HL-60 (cell line): ENCODE measurements at regions not wholly inside any gene's neighbourhood (a gene's known extent, or its start where the extent isn't known, plus 50 kb on each side); places are given as distances from the start of the nearest gene placed in this dataset.

Experiments used
- DNase-seq, 2 experiments: peaks; one replicate each; pipeline ENCODE4 v3.0.0-alpha.2; 2010 to 2020; ENCODE audit warnings: low read depth in 1 of 2, low spot score in 1 of 2
- H3K27ac ChIP-seq: fragments of 250-450 bp; sonication (Bioruptor Pico); replicated peaks from 2 replicates; pipeline ENCODE4 v1.5.1; 2020; ENCODE audit warnings: mild to moderate bottlenecking, moderate library complexity
- H3K27me3 ChIP-seq: fragments of 250-450 bp; sonication (Bioruptor Pico); 2 replicates; pipeline ENCODE4 v1.5.1; 2021; ENCODE audit warnings: mild to moderate bottlenecking, moderate library complexity; ENCODE audit not compliant: insufficient read depth, poor library complexity, severe bottlenecking
- H3K4me3 ChIP-seq: replicated peaks from 2 replicates; pipeline ENCODE4 v1.5.1; 2011; ENCODE audit warnings: mild to moderate bottlenecking, control low read depth, low read length; ENCODE audit not compliant: insufficient read depth
- GABPA ChIP-seq: IDR thresholded peaks from 2 replicates; pipeline ENCODE4 v1.6.1; 2012; ENCODE audit warnings: low read depth
- POLR2AphosphoS5 ChIP-seq: IDR thresholded peaks from 2 replicates; pipeline ENCODE4 v1.6.1; 2012; ENCODE audit warnings: low read depth
- REST ChIP-seq: IDR thresholded peaks from 2 replicates; pipeline ENCODE4 v1.6.1; 2012; ENCODE audit warnings: low read depth; ENCODE audit not compliant: insufficient replicate concordance
- SPI1 ChIP-seq: IDR thresholded peaks from 2 replicates; pipeline ENCODE4 v1.6.1; 2012; ENCODE audit warnings: low read depth, mild to moderate bottlenecking, borderline replicate concordance
- TF ChIP-seq, protein P1 (sequence below): IDR thresholded peaks from one replicate; pipeline ENCODE4 v1.5.1; 2011; ENCODE audit warnings: low read length, control low read depth, inconsistent platforms; ENCODE audit not compliant: insufficient read depth

GRCh38 chr13:39892721-39893685 is 237.5 kb downstream of the COG6 start:
- H3K4me3 ChIP-seq, result no peak overlapping the region
- H3K27me3 ChIP-seq, result peaks cover 12% of the 10 kb centered on the region
- TF ChIP-seq GABPA (no peak), SPI1 (no peak), REST (no peak), POLR2AphosphoS5 (no peak)
- TF ChIP-seq, protein P1, sequence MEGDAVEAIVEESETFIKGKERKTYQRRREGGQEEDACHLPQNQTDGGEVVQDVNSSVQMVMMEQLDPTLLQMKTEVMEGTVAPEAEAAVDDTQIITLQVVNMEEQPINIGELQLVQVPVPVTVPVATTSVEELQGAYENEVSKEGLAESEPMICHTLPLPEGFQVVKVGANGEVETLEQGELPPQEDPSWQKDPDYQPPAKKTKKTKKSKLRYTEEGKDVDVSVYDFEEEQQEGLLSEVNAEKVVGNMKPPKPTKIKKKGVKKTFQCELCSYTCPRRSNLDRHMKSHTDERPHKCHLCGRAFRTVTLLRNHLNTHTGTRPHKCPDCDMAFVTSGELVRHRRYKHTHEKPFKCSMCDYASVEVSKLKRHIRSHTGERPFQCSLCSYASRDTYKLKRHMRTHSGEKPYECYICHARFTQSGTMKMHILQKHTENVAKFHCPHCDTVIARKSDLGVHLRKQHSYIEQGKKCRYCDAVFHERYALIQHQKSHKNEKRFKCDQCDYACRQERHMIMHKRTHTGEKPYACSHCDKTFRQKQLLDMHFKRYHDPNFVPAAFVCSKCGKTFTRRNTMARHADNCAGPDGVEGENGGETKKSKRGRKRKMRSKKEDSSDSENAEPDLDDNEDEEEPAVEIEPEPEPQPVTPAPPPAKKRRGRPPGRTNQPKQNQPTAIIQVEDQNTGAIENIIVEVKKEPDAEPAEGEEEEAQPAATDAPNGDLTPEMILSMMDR, result no peak
- H3K27ac ChIP-seq, result no peak overlapping the region
- no peak for DNase-seq

GRCh38 chr13:39893808-39894207 is 238.3 kb downstream of the COG6 start:
- Histone ChIP-seq H3K27me3 (peaks cover 12% of the 10 kb centered on the region), H3K4me3 (no peak overlapping the region), H3K27ac (no peak overlapping the region)
- no peak for DNase-seq
- TF ChIP-seq SPI1, result no peak
- TF ChIP-seq REST, result no peak
- TF ChIP-seq POLR2AphosphoS5, result no peak
- no peak for TF ChIP-seq GABPA
- TF ChIP-seq, protein P1, result no peak

GRCh38 chr13:39894586-39894985 is 239.1 kb downstream of the COG6 start:
- no peak overlapping the region for H3K27ac ChIP-seq
- TF ChIP-seq GABPA (no peak), REST (no peak), SPI1 (no peak), POLR2AphosphoS5 (no peak)
- TF ChIP-seq, protein P1, result no peak
- DNase-seq, result no peak
- H3K4me3 ChIP-seq, result no peak overlapping the region
- peaks cover 12% of the 10 kb centered on the region for H3K27me3 ChIP-seq
